WTC11 (cell line): ENCODE measurements at regions not wholly inside any gene's neighbourhood (a gene's known extent, or its start where the extent isn't known, plus 50 kb on each side); places are given as distances from the start of the nearest gene placed in this dataset.

Experiments
- CREM ChIP-seq: sonication (generic); formaldehyde crosslinking; IDR thresholded peaks from 2 replicates; pipeline ENCODE4 v1.8.1; 2022; ENCODE audit warnings: mild to moderate bottlenecking, missing genetic modification reagents, moderate library complexity
- HMGXB4 ChIP-seq: sonication (generic); formaldehyde crosslinking; IDR thresholded peaks from 2 replicates; pipeline ENCODE4 v1.8.1; 2023; ENCODE audit warnings: mild to moderate bottlenecking, moderate library complexity, missing genetic modification reagents
- IRF2 ChIP-seq: sonication (generic); formaldehyde crosslinking; IDR thresholded peaks from 2 replicates; pipeline ENCODE4 v1.8.0; 2022; ENCODE audit warnings: low read depth, missing genetic modification reagents, borderline replicate concordance
- JUN ChIP-seq: sonication (generic); formaldehyde crosslinking; IDR thresholded peaks from 2 replicates; pipeline ENCODE4 v1.8.0; 2023; ENCODE audit warnings: mild to moderate bottlenecking, missing genetic modification reagents
- NFYB ChIP-seq: sonication (generic); formaldehyde crosslinking; conservative IDR thresholded peaks from 2 replicates; pipeline ENCODE4 v1.8.0; 2022; ENCODE audit warnings: low read depth, missing genetic modification reagents
- RELA ChIP-seq: sonication (generic); formaldehyde crosslinking; IDR thresholded peaks from 2 replicates; pipeline ENCODE4 v1.8.1; 2022; ENCODE audit warnings: missing genetic modification reagents, mild to moderate bottlenecking, borderline replicate concordance
- SP1 ChIP-seq: sonication (generic); formaldehyde crosslinking; conservative IDR thresholded peaks from 2 replicates; pipeline ENCODE4 v1.8.1; 2022; ENCODE audit warnings: missing genetic modification reagents
- ZNF263 ChIP-seq: sonication (generic); formaldehyde crosslinking; IDR thresholded peaks from 2 replicates; pipeline ENCODE4 v1.8.1; 2022; ENCODE audit warnings: low read depth, mild to moderate bottlenecking, moderate library complexity, missing genetic modification reagents
- TF ChIP-seq, protein P1 (sequence below): sonication (generic); formaldehyde crosslinking; conservative IDR thresholded peaks from 2 replicates; pipeline ENCODE4 v1.8.1; 2022; ENCODE audit warnings: mild to moderate bottlenecking, missing genetic modification reagents
- TF ChIP-seq, protein P2 (sequence below): fragments of 200-600 bp; IDR thresholded peaks from 2 replicates; pipeline ENCODE4 v1.8.0; 2022; ENCODE audit warnings: antibody characterized with exemption
- TF ChIP-seq, protein P3 (sequence below): sonication (generic); formaldehyde crosslinking; IDR thresholded peaks from 2 replicates; pipeline ENCODE4 v1.8.1; 2022; ENCODE audit warnings: low read depth, missing genetic modification reagents, borderline replicate concordance

DNA sequence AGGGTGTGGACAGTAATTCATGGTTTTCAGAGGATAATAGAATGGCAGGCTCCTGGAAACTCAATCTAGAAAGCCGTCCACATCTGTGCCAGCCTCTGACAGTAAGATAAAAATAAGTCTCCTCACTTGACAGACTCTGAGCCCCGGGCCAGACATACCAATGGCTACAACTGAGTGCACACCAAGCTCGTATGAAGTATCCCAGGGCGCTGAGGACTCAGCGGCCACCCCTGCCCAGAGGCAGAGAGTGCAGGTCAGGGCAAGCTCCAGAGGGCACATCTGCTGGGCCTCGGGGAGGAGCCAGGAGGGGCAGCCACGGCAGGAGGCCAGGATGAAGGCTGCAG is 262.8 kb upstream of the TCERG1L start:
- no peak for TF ChIP-seq CREM (CRISPR knock-in tag)
- no peak for TF ChIP-seq NFYB (CRISPR knock-in tag)
- no peak for TF ChIP-seq HMGXB4 (CRISPR knock-in tag)
- no peak for TF ChIP-seq IRF2 (CRISPR knock-in tag)
- TF ChIP-seq, protein P1, sequence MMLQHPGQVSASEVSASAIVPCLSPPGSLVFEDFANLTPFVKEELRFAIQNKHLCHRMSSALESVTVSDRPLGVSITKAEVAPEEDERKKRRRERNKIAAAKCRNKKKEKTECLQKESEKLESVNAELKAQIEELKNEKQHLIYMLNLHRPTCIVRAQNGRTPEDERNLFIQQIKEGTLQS (CRISPR knock-in tag) = no peak
- TF ChIP-seq, protein P2, sequence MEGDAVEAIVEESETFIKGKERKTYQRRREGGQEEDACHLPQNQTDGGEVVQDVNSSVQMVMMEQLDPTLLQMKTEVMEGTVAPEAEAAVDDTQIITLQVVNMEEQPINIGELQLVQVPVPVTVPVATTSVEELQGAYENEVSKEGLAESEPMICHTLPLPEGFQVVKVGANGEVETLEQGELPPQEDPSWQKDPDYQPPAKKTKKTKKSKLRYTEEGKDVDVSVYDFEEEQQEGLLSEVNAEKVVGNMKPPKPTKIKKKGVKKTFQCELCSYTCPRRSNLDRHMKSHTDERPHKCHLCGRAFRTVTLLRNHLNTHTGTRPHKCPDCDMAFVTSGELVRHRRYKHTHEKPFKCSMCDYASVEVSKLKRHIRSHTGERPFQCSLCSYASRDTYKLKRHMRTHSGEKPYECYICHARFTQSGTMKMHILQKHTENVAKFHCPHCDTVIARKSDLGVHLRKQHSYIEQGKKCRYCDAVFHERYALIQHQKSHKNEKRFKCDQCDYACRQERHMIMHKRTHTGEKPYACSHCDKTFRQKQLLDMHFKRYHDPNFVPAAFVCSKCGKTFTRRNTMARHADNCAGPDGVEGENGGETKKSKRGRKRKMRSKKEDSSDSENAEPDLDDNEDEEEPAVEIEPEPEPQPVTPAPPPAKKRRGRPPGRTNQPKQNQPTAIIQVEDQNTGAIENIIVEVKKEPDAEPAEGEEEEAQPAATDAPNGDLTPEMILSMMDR = no peak
- TF ChIP-seq, protein P3, sequence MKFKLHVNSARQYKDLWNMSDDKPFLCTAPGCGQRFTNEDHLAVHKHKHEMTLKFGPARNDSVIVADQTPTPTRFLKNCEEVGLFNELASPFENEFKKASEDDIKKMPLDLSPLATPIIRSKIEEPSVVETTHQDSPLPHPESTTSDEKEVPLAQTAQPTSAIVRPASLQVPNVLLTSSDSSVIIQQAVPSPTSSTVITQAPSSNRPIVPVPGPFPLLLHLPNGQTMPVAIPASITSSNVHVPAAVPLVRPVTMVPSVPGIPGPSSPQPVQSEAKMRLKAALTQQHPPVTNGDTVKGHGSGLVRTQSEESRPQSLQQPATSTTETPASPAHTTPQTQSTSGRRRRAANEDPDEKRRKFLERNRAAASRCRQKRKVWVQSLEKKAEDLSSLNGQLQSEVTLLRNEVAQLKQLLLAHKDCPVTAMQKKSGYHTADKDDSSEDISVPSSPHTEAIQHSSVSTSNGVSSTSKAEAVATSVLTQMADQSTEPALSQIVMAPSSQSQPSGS (CRISPR knock-in tag) = no peak
- no peak for TF ChIP-seq RELA (CRISPR knock-in tag)
- no peak for TF ChIP-seq JUN (CRISPR knock-in tag)
- no peak for TF ChIP-seq SP1 (CRISPR knock-in tag)
- TF ChIP-seq ZNF263 (CRISPR knock-in tag) = no peak
